ENCODE measurements at regions not wholly inside any gene's neighbourhood (a gene's known extent, or its start where the extent isn't known, plus 50 kb on each side); places are given as distances from the start of the nearest gene placed in this dataset.

DNA sequence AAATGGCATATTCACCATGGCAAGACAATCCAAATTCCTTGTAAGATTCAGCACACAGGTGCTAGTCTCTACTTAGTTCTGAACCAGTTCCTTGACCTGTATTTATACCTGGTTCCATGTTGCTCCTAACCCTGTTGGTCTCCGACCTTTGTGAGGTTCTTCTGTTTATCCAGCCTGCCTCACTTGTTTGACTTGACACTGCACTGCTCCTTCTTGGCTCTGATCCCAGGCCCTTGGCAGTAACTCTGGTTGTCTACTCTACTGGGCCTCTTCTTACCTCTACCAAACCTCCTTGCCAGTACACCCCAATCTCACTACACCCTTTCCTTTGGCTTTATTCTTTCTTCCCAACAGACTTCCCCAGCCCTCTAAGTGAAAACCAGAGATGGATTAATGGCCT is 419.4 kb upstream of the USP24 start:
- no peak for DNase-seq

DNA sequence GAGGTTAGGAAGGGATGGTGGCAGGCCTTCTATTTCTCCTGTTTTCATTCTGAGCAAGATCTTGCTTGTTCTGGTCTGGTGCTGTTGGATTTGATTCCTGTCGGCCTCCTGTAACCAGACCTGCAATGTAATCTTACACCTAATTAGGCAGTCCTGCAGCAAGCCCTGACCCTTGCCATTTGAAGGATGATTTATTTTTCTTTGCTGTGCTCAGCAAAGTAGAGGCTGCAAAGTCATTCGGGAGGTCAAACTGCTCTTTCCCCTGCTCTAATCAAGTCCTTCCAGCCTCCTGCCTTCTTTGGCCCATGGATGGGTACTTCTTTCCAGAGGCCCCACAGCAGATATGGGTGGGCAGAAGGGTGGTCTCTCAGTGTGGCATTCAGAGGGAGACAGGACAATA is 417.7 kb upstream of the USP24 start:
- no peak for DNase-seq

DNA sequence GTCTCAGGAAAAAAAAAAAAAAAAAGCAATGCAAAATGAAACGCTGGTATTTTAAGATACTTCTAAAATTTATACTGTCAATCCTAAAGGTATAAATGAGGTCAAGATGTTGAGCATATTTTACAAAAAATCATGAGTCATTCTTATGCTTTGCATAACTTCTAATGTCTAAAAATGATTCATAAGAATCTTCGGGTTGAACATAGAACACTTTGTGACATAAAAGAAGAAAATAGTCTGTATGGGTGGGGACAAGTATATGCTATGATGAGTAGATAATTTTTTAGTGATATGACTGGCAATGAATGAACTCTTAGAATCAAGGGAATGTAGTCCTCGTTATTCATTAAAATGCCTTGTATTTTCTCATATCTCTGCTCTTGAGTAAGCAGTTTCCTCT is 416.9 kb upstream of the USP24 start:
- DNase-seq: no peak

DNA sequence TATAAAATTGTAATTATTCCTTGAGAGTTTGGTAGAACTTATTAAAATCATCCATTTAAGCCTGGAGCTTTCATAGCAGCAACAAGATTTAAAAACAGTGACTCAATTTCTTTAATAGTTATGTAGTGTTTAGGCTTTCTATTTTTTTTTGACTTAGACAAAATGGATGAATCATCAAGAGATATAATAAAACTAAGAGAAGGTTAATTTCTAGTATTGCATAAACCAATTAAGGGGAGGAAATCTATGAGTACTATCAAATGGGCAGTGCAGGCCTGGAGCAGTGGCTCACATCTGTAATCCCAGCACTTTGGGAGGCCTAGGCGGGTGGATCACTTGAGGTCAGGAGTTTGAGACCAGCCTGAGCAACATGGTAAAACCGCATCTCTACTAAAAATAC is 416.3 kb upstream of the USP24 start:
- DNase-seq: no peak

DNA sequence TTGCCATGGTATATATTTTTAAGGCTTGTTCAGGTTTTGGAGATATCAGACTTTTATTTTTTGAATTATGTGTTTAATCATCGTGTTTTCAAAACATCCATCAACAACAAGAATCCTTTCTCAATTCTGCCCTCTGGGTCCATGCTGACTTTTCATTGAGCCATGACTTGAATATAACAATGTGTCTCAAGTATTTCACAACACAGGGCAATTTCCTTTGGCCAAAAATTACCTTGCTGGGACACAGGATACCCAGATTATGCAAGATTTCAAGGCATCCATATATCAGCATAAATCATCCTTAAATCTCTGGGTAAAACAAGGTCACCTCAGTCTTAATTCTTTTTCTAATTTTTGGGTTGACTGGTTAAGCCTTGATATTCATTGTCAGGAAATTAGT is 411.2 kb upstream of the USP24 start:
- no peak for DNase-seq

DNA sequence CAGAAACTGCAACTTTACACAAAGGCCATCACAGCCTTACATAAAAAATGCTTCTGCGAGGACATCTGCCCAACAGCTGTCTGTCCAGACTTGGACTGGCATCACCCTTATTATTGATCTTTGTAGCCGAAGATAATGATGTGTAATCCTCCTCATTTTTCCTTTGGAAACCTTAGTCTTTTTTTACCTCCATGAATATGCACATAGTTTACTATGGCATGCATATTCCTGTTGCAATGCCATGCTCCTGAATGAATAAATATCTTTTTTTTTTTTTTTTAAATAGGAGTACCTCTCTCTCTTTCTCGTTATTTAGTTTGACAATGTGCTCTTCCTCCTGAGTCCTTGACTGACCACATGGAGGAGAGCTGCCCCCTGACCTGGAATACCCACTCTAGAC is 409.6 kb upstream of the USP24 start:
- no peak for DNase-seq

DNA sequence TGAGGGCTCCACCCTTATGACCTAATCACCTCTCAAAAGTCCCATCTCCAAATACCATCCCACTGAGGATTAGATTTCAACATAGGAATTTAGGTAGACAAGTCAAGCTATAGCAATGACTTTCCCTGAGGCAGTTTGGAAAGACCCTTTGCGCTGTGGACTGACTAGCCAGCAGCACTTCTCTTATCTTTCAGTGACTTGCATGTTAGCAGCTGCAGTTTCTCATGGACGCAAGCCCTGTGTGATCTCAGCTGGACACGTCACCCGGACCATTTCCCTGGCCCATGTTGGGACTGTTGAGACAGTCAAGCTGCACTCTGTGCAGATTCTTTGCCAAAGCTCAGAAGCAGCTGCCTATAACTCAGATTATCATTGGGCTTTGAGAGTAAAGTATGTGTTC is 408.1 kb upstream of the USP24 start:
- no peak for DNase-seq

DNA sequence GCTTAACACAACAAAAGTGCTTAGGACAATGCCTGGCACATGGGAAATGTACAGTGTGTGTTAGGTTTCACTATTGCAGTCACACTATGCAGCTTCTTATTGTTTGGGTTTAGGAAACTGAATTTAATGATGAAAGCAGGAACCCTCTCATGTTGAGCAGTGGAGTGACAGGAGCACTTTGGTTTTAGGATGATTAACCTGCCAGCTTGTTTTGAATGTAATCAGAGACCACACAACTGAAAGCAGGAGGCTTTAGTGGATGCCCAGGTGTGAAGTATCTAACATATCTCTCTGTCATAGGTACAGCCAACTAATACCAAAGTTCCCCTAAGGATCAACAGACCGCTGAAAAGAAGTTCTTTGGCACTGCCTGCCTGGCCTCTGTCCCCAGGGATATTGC is 406.9 kb upstream of the USP24 start:
- no peak for DNase-seq

DNA sequence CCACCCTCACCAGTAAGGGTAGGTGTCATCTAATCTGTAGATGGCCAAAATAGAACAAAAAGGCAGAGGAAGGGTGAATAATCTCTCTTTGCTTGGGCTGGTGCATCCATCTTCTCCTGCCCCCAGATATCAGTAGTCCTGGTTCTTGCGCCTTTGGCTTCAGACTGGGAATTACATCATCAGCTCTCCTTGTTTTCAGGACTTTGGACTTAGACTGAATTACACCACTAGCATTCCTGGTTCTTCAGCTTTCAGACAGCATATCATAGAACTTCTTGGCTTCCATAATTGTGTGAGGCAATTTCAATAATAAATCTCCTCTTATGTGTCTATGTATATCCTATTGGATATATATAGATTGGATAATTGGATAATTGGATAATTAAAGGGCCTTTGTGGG is 403.0 kb upstream of the USP24 start:
- DNase-seq: no peak

DNA sequence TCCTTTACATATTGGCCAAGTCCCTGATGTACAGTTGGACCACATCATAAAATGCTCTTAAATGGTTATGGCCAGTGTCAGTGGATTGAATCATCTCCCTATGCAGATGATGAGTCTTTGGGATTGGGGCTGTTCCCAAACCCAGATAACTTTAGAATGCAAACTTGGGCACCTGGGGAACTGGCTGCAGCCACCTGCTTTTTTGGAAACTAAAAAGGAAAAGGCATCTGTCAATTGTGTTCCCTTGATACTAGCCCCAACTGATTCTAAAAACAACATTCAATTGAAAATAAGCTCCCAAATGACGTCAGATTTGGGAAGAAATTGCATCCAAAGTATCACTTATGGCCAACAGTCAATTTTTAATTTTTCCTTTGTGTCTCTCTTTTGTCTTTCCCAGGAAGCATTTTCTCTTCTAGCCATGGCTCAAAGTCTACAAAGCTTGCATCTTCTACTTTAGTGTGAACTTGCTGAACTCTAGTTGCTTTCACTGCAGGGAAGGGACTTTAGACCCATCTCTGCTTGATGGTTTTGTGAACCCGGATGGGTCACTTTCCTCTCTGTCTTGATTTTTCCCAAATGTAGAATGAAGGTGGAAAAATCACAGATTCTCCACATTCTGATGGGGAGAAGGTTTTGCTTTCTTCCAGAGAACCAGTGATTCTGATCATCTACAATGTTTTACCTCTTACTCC is 402.3 kb upstream of the USP24 start:
- DNase-seq: no peak

DNA sequence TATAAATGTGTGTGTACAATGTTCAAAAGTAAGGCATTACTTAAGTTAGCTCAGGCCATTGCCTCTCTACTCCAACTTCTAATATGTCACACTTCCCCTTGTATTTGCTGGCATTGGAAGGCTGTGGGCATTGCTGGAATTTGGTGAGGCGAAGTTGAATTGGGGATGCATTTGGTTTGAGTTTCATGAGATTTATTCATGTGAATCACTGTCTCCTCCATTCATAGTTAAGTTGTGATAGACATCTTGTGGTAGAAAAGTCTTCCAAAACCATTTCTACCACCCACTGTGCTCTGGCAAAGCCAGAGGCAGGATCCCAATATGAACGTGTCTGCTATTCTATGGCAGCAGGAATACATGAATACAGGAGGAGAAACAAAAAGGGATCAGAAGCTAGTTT is 397.8 kb upstream of the USP24 start:
- DNase-seq: no peak

DNA sequence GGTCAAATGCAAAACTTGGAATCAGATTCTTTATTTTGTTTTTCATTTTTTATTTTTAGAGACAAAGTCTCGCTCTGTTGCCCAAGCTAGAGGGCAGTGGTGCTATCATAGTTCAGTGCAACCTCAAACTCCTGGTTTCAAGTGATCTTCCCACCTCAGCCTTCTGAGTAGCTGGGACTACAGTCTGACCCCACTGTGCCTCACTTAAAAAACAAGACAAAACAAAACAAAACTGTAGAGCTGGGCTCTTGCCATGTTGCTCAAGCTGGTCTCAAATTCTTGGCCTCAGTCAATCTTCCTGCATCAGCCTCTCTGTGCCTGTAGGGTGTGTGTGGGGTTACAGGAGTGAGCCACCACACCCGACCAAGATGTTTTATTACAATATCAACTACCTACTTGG is 396.0 kb upstream of the USP24 start:
- DNase-seq: no peak

DNA sequence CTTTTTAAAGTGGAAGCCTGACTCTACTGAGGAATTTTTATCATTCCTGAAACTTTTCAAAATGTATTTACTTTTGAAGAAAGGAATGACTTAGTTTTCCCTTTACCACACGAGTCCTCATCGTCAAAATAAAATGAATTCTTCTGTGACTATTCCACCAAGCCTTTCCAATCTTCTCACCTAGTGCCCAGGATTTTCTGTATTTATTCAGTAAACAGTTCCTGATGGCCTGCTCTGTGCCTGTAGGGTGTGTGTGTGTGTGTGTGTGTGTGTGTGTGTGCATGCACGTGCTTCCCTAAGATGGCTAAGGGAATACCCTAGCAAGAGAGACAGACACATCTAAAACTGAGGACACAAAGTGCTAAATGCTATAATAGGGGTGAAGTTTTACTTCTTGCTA is 395.0 kb upstream of the USP24 start:
- DNase-seq: no peak

DNA sequence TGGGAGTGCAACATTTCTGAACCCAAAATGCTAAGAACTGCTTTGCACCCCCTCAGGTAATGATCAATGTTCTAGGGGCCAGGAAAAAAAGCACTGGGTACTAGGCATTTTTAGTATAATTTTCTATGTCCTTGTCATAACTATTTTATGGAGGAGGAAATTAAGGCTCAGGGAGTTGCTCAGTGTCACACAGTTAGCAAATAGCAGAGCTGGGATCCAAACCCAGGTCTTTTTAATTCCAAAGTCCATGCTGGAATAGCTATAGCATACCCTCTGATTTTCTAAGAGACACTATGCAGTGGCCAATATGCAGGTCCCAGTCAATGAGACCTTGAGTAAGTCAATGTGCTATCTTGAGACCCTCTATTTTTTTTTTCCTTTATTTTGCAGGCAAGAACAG is 394.5 kb upstream of the USP24 start:
- no peak for DNase-seq

DNA sequence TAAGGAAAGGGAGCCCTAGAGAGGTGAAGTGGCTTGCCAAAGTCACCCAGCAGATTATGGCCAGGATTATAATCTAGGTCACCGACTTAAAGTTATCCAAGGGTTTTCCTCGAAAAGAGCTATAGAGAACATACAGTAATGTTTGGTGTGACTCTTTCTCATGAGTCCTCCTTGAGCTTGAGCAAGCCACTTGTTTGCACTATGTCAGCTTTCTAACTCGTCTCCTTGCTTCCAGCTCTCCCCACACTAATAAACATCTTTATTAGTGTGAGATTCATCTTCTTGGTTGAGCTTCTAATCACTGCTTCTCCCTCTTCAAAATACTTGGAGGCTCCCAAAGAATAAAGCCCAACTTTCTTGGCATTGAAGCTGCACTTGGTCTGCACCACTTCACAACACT is 390.0 kb upstream of the USP24 start:
- no peak for DNase-seq

DNA sequence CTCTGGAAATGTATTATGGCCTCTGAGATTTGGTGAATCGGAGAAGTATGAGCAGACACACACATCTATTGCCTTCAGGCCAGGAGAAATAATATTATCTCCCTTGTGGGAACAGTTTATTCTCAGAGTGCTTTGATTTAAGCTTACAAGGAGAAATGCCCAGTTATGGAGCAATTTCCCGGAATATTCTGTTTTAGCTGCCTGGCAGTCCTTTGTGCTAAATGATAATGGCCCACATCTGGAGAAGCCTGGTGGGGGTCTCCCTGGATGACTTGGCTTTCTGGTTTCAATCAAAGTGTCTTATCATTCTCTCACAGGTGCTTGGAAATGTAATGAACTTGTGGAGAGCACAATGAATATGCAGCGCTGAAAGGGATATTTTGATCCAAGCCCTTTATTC is 389.6 kb upstream of the USP24 start:
- DNase-seq: no peak

DNA sequence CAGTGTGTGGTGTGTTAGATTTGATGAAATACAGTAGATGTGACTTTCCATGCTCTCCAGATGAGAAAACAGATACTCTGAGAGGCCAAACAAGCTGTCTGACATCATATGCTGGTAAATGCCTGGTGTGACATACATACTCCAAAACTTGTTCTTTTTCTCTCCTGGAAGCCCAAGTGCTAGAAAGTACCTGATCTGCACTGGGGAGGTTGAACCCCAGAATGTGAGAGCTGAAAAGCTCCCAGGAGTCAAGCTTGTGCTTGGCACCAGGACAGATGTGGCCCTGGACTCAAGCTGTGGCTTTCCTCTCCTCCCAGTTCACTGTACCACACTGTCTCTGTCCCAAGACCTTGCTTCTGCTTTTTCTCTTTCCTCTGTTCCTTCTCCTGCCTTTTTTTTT is 389.0 kb upstream of the USP24 start:
- DNase-seq: no peak

DNA sequence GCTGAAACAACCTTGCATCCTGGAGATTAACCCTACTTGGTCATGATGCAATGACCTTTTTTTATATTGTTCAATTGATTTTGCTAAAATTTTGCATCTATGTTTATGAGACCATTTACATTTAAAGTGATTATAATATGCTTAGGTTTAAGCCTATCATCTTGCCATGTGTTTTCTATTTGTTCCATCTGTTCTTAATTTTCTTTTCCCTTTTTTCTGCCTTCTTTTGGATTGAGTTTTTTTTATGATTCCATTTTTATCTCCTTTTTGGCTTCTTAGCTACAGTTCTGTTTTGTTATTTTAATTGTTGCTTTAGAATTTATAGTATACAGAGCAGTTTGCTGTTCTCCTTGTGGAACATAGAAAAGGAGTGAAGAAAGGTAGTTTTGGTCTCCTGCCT is 385.1 kb upstream of the USP24 start:
- DNase-seq: no peak

DNA sequence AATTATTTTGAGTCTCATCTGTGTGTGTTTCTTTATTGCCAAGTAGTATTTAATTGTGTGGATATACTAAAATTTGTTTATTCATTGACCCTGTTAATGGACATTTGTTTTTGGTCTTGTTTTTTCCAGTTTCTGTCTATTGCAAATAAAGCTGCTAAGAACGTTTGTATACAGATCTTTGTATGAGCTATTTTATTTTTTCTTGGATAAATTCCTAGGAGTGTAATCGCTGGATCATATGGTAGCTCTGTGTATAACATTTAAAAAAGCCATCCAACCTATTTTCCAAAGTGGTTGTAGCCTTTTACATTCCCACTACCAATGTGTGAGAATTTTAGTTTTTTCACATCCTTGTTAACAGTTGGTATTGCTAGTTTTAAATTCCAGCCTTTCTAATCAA is 382.7 kb upstream of the USP24 start:
- DNase-seq: no peak

DNA sequence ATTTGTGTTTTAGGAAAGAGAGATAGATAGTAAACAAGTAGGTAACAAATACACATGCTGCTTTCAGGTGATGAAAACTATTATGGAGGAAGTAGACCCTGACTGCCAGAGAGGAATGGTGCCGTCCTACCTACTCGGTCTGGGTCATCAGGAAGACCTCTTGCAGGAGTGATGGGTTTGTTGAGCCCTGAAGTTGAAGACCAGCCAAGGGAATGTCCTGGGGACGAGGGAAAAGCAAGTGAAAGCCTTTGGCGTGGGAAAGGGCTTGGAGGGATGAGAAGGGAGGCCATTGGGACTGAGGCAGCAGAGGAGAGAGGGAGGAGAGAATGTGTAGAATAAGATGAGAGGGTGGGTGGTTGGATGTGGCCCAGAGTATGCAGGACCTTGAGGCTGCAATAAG is 379.5 kb upstream of the USP24 start:
- DNase-seq: no peak

DNA sequence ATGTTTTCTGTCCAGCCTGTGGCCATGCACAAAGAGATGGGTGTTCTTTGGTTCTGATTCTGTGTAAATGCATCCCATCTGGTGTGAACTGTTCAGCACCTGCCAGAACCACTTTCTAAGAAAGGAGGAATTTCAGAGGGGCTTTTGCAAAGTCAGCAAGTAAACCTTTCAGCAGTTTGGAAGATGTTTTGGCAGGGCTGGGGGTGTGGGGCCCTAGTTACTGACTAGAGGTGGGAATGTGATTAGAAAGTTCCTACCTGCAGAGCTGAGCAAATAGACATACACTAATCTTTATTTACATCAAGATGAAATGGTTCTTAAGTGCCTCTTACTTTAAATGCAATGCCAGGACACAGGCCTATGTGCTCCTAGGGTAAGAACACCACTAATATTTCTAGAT is 378.1 kb upstream of the USP24 start:
- DNase-seq: no peak

DNA sequence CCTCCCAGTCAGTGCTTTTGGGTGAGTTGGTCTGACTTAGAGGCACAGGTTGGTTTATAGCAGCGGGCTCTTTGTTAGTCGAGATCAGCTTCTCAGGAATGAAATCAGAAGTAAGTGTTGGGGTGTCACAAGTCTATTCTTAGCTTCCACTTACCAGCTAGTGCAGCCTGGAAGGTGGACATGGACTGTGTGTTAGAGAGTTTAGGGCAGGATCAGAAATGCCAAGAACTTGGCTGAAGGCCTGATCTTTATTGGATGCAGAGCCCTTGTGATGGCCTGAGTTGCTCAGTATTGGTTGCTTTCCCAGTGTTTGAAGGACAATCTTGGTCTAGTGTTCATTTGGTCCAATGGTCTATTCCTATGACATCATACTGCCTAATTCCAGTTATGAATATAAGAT is 377.0 kb upstream of the USP24 start:
- no peak for DNase-seq

DNA sequence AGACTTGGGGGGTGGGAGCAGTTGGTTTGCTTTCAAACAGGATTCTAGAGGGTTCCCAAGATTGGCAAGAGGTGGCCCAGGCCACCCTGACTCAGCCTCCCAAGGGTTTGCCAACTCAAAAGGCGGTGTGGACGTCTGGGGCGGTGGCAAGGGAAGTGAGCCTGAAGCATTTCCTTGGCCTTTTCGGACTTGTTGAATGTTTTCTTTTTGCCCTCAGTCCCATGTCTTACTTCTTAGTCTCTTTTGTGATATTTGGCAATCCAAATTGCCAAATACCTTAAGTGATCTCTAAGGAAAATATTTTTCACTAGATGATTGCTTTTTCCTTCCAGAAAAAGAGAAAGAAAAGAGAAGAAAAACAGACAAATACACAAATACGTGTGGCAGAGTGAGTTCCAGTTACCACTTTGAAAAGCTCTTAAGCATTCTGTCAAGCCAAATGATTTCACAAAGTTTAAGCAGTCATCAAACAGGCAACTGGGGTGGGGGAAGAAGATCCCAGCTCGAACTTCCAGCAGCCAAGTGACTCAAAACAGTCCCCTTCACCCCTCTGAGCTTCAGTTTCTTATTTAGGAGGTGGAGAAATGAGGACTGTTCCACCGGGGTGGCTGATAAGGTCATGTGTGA is 374.6 kb upstream of the USP24 start:
- no peak for DNase-seq

DNA sequence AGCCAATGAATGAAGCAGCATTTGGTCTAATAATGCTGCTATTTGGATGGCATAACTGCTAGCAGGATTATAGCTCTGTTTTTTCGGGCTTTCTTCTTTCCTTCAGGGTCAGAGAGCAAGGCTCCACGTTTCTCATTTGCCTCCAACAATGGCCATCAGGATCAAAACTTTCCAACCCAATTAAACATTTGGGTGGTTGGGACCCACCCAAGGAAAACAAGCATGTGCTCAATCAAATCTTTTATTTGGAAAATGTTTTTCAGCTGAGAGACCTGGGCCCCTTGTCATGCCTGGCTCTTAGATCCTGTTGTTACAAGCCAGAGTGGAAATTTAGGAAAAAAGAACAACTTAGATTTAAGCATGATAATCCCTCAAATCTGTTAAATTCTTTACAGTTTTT is 373.1 kb upstream of the USP24 start:
- no peak for DNase-seq

DNA sequence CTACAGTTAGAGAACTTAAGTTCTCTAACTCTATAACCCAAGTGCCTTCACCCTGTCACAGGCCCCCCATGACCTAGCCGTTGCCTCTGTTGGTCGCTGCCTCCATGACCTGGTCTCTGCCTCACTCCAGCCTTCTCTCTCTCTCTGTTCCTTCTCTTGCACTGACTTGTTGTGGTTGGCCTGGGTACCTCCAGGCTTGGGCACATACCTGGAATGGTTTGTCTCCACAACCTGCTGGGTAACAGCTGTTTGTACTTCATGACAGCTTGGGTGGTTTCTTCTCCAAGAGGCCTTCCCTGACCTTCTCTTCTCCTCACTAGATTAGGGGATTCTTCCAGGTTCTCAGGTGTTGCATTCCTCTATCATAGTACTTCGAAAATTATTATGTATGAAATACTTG is 371.6 kb upstream of the USP24 start:
- no peak for DNase-seq

DNA sequence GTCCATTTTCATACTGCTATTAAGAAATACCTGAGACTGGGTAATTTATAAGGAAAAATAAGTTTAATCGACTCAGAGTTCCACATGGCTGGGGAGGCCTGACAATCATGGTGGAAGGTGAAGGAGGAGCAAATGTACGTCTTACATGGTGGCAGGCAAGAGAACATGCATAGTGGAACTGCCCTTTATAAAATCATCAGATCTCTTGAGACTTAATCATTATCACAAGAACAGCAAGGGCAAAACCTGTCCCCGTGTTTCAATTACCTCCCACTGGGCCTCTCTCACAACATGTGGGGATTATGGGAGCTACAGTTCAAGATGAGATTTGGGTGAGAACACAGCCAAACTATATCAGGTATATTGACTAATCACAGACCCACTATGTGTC is 370.2 kb upstream of the USP24 start:
- no peak for DNase-seq
